HG02588 (cell line): ENCODE measurements at regions not wholly inside any gene's neighbourhood (a gene's known extent, or its start where the extent isn't known, plus 50 kb on each side); places are given as distances from the start of the nearest gene placed in this dataset.

Source experiments
- ATAC-seq: cut with Tn5 transposase; IDR thresholded peaks from one replicate; pipeline ENCODE4 v1.9.1; 2021; ENCODE audit warnings: mild to moderate bottlenecking, moderate library complexity; ENCODE audit not compliant: unreplicated experiment

DNA sequence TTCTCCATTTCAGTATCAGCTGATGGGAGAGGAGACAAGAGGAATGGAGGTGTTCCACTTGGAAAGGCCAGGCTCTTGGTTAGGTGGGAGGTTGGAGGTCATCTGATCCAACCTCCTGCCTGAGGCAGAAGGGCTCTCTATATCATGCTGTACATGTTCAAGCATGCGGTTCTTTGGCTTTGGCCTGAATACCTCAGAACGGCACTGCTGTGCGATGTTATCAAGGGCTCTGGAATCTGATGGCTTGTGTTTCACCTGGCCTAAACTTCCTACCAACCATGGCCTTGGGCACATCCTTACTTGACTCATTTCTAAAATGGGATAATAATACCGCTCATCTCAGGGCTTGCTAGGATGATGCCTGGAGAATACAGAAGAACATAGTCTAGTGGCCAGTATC, 90.1 kb upstream of the FAM169A start:
- no peak for ATAC-seq

DNA sequence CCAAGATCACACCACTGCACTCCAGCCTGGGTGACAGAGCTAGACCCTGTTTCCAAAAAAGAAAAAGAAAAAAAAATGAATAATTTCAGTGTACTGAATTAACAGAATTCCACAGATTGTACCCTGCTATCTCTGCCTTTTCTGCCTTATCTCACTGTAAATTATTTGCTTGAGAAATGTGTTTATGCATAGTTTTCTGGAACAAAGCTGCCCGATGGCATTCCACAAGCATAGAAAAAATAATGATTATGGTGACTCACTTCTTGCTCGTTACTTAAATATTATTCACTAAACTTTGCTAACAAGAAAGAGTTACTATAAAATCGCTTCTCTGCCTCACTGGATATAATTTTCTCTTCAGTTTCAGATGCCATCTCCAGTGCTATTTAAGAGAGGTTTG, 88.7 kb upstream of the FAM169A start:
- no peak for ATAC-seq

DNA sequence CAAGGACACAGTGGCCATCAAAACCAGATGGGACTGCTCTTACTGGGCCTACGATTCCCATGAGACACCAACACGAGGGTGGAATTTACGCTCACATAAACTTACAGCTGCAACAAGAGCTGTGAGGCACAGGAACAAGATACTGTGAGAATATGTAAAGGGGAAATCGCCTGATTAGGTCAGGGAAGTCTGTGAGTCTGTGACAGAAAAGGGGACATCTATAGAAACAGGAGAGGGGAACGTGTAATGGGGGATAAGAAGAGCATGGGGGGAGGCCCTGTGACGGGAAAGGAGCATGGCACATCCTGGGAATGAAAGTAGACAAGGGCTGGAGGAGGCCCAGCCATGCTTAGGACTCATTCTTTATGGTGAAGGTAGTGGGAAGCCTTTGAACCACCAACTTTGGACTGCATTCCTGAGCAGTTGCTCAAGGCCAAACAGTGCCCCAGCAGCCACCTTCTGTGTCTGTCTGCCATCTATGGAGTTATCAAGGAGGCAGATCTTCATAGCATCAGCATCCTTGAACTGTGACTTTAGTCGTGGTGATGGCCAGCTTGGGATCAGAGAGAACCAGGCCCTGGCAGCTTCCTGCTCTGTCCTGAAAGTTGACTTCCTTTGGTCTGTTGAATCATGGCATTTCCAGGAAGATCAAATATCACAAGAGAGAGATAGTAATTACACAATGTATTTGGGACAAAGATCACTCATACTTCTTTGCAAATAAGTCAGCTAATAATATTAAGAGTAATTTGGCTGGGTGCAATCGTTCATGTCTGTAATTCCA, 87.9 kb upstream of the FAM169A start:
- no peak for ATAC-seq

DNA sequence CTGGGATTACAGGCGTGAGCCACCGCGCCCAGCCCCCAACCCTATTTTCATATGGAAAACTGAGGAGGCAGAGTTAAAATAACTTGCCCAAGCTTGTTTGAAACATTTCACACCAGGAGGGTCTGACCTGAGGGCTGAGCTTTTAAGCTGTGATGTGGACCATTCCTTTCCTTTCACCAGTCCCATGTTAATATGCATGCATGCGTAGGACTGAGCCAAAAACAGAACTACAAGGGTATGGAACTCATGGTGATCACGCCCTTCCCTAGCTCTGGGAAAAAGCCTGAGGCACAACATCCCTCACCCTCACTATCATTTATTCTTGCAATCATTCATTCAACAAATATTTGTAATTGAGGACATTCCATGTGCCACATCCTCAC, 87.4 kb upstream of the FAM169A start:
- no peak for ATAC-seq

DNA sequence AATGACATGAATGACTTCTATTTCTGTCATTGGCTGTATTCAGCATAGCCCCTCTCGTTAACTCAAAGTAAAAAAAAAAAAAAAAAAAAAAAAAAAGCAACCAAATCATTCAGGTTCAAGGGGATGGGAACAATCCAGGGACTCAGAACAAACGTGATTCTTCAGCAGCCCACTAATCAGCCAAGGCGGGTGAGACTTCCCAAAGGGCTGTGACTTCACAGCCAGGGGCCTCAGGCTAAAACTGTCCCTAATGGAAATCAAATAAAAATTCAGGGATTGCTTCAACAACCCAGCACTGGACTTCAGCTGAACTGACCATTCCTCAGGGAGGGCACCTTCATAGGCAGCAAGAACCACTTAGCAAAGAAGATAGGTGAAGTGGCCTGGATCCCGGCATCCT, 86.2 kb upstream of the FAM169A start:
- no peak for ATAC-seq

DNA sequence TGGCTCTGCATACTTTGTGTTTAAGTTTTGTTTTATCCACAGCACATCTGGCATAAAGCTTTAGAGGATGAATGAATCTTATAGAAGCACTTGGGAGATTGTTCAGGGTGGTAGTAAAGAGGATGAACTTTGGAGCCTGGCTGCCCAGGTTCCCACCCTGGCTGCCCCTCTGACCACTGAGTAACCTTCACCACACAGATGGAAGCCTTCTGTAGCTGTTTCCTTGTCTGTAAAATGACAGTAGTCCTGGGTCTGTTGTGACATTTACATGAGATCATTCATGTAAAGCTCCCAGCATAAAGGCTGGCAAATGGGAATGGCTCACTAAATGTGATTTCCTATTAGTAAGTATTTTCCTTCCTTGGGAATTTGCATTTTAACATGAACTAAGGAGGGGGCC, 85.7 kb upstream of the FAM169A start:
- no peak for ATAC-seq

DNA sequence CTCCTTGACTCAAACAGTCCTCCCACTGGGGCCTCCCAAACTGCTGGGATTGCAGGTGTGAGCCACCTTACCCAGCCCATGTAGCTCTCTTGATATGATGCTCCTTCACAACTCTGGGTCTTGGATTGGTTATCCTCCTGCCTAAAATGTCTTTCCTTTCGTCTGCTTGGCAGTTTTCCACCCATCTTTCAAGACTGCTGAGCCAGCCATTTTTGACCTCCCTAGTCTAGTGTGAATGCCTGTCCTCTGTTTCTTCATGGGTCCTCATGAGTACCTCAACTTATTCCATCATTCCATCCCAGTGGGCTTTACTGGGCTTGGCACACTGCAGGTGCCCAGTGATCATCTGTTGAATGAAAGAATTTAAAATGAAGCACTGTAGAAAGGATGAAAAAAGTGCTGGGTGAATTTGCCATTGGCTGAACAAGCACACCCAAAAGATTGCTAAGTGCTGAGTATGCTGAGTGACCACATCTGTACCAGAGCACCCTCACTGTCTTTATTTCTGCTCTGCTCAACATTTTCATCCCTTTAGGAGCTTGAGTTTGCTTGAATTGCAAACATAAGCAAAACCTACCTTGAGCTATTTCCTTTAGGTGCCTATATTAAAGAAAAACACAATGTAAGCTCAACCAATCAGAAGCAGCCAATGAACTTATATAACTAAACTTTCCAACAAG, 84.8 kb upstream of the FAM169A start:
- ATAC-seq: no peak

DNA sequence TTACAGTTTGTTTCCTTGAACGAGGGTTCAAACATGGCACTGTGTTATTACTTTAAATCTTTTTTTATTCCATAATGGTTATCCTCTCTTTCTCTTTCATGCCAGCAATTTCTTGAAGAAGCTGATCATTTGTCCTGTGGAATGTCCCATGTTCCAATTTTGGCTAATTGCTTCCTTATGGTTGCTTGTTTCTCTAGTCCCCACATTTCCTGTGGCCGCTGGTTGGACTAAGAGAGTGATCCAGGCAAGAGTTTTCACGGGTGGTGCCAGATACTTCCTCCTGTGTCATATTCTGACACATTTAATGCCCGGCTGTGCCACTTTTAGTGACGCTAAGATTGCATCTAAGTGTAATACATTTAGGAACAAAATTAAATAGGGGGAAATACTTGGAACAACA, 83.8 kb upstream of the FAM169A start:
- ATAC-seq: no peak

DNA sequence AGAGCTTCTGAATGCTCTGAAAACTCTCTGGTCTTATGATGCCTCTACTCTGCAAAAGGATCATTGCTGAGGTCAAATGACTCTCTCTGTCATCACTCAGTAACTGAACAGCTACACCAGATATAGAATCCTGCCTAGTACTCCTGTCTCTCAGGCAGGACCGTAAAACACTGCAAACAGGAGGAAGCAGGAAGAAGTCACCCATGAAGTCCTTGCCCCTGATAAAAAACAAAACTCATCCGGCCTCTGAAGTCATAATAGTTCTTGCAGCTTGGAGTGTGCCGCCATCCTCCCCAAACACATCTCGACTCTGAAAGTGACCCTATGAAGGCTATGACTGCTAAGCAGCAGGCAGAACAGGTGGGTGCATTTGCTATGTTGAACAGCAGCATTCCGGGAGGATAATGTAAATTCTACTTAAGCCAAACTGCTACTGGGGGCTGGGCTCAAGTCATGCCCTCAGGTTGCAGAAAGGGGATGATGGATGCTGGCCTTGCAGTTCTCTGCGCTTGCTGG, 81.9 kb upstream of the FAM169A start:
- no peak for ATAC-seq

DNA sequence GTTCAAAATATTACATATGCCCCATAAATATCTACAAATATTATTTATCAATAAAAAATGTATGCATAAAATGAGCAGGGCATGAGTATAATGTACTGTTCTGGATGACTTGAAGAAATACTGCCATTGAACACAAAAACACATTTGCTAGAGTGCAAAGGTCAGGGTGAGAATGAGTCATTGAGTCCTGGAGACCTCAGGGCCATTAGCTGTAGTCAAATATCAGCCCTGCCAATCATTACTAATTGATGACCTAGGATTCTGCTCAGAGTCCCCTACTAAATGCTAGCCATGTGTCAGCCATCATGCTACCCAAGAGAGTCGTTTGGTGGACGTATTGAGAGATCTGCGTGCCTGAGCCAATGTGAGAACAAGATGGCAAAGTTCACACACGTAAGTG, 80.3 kb upstream of the FAM169A start:
- ATAC-seq: no peak

DNA sequence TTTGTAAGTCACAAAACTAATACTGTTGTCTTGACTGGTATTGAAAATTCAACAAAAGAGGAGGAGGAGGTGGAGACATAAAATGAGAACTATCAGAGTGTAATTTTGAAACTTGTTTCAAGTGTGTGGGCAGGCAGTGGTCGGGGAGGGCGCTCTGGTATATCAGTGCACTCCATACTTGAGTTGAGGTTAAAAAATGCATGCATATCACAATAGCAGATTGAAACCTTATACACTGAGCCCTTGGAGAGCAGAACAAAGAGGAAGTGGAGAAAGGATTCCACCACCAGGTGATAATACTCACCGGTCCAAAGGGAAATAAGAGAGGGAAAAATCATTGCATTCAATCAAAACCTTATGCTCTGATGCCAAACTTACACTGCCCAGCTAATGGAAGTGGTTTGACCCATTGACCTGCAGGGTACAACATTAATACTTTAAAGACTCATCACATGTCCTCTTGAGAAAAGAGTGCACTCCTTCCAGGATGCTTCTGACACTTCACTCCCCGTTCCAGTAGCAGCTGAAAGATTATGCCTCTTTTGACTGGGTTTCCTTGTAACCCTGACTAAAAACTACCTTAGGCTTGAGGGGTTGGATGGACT, 79.5 kb upstream of the FAM169A start:
- ATAC-seq: peak; percentile 73

DNA sequence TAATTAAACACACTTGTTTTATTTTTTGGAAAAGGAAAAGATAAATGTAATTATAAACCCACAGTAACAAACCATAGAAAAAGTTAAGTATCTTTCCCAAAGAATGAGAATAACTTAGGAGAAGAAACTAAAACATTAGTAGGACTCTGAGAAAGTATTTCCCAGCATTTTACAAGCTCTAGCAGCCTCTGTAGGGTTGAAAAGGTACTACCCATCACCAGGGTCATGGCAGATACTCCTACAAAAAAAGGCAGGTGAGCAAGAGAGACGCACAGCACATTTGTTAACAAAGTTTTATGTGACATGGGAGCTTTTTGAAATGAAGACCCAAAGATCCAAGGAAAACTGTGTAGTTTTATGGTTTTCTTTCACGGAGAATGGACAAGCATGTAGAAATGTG, 77.7 kb upstream of the FAM169A start:
- no peak for ATAC-seq

DNA sequence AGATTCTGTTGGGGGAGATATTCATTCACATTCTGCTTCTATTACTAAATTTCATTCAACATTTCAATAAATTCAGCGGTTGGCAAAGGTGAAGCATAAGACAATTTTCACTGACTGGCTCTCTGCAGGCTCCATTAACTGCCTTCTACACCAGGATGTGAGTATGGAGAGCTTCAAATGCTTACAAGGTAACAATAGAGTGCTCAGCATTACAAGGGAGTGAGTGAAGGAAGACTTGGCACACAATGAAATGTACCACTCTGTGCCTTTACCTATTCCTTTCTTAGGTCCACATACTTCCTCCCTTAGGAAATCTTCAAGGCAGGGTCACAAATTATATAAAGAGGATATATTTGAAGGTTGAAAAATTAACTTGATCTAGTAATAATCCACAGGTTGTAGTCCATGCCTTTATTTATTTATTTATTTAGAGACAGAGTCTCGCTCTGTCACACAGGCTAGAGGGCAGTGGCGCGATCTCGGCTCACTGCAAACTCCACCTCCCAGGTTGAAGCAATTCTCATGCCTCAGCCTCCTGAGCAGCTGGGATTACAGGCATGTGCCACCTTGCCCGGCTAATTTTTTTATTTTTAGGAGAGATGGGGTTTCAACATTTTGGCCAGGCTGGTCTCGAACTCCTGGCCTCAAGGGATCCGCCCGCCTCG, 76.6 kb upstream of the FAM169A start:
- ATAC-seq: no peak

DNA sequence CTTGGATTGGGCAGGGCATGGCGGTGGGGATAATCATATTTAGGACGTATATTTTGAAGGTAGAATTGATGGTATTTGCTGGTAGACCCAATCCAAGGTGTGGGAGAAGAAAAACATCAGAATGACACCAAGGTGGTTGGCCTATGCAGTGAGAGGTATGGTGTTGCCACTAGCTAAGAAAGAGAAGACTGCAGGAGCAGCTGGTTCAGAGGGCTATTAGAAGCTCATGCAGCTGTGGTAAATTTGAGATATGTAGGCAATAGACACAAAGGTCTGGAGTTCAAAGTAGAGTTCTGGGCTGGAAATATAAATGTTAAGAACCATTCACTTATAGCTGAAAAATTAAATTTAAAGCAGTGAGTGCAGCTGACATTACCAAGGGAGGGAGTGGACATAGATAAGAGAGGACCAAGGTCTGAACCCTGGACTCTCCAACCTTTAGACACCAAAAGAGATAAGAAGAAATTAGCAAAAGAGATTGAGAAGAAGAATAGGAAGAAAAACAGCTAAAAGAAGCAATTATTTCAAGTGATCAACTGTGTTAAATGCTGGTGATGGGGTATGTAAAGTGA, 74.7 kb upstream of the FAM169A start:
- no peak for ATAC-seq

DNA sequence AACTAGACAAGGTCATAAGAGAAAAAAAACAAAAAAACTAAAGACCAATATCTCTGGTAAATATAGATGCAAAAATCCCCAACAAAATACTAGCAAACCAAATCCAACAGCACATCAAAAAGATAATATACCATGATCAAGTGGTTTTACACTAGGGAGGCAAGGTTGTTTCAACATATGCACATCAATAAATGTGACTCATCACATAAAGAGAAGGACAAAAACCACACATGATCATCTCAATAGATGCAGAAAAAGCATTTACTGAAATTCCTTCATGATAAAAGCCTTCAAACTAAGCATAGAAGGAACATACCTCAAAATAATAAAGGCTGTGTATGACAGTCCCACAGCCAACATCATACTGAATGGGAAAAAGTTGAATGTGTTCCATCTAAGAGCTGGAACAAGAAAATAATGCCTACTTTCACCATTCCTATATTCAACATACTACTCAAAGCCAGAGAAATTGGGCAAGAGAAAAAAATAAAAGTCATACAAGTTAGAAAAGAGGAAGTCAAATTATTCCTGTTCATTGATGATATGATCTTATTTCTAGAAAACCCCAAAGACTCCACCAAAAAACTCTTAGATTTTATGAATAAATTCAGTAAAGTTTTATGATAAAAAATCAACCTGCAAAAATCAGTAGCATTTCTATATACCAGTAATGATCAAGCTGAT, 72.2 kb upstream of the FAM169A start:
- no peak for ATAC-seq

DNA sequence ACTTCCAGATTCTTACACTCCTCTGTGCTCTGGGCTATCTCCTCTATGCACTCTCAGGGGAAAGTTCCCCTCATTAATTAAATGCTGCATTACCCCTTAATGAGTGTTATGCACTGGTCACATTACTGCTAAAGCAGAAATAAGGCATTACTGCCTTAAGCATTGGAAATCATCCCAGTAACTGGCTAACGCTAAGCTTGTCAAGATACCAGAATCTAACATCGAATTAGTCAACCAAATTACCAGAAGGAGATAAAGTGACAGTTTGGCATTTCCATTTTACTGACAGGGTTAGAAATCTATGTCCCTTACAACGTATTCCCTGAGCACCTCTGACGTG, 69.5 kb upstream of the FAM169A start:
- no peak for ATAC-seq

DNA sequence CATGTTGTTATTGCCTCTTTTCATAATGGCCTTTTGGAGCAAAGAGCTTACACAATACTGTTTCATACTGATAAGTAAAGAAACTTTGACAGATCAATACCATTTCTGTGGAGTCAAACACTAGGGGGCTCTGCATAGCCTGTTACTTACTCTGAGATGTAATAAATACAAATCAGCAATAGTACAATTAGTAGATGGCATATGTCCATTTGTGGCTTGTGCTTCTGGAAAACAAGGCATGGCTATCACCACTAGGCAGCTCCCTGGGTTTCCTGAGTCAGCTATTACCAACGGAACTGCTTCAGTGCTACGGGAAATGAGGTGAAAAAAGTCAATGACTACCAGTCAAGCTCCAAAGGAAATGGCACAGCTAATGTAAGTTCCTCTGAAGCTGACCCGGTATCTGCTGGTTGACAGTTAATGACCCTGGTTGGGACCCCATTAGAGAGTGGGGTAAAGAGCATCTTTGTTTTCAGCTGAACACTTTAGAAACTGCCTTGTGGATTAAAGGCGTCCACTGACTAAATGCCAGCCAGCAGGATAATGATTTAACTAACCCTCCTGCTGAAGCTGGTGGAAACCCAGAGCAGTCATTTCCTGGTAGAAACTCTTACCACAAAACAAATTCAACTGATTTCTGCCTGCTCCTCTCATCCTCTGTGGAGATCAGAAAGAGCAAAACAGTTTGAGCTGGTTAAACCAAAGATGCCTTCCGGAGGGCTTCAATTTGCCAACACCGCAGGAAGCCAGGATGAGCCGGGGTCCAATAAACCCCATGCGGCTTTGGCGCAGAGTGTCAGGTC, 69.0 kb upstream of the FAM169A start:
- no peak for ATAC-seq

DNA sequence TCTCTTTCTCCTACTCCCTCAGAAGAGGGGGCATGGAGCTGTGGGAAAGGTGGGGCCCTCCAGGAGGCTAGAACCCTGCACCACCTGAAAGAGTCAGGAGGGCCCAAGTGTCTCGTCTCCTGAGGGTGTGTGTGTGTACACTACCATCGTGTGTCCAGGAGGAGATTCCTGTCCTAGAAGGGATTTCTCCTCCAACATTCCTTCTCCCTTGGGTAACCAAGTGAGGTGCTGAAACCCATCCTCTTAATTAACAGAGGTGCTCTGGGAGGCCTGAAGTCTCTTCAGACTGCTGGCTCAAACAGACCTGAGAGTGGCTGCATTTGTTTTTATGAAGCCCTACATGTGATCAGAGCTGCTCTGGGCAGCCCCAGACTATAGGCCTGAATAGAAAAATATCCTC, 61.1 kb upstream of the FAM169A start:
- no peak for ATAC-seq

DNA sequence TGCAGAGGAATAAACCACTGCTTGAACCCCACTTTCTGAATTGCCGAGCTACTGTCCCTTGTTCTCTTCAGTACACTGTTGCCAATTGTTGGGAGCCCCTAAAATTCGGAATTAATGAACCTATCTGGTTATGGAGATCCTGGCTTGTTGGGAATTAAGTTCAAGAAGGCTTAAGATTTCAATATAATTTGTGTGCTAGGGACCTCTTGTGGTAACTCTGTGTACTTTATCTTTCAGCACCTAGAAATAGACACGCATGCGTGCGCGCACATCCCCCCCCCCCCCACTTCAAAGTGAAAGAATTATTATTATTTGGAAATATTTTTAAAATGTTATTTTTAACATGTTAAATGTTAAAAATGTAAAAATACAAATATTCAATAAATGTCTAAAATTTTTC, 53.3 kb upstream of the FAM169A start:
- no peak for ATAC-seq

DNA sequence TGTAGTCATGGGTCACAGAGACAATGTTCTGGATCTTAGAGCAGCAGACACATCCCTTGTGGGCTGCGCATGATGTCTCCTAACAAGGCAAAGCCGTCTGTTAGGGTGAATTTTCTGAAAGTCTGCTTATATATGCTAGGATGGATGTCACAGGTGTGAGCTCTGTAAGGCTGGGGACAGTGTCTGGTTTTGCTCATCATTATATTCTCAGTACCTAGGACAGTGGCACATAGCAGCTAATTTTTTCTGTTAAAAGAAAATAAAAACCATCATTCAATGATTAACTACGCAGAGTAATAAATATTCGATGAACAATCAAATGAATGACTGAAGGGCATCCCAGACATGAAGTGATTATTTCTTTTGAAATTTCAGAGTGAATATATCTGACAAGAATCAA, 52.9 kb upstream of the FAM169A start:
- ATAC-seq: no peak
